ENCODE measurements at regions not wholly inside any gene's neighbourhood (a gene's known extent, or its start where the extent isn't known, plus 50 kb on each side); places are given as distances from the start of the nearest gene placed in this dataset.

- H3K9me3 ChIP-seq = no peaks in the 10 kb centered on the region
- H3K27ac ChIP-seq = no peak overlapping the region
- H3K27me3 ChIP-seq = no peaks in the 10 kb centered on the region
- intact Hi-C loops (cut with DNase I) = no loop called here
- 66 to 91% (median 67%) methylated on average over 3 of the region's 3 CpGs for WGBS, 3 donors
- H3K4me3 ChIP-seq = no peak overlapping the region
- no peaks in the 10 kb centered on the region for H3K36me3 ChIP-seq
- H3K4me1 ChIP-seq (ENCODE audit: insufficient read depth) = no peaks in the 10 kb centered on the region
- DNase-seq = no peak
- TF ChIP-seq EP300 (IDR thresholded peaks at IDR 0.05) = no peak
- TF ChIP-seq CTCF (IDR thresholded peaks at IDR 0.05) = no peak
- TF ChIP-seq POLR2A (IDR thresholded peaks at IDR 0.05) = no peak
These were observed 304.1 kb upstream of the N4BP1 start for GRCh38 chr16:48914070-48914469.

GRCh38 chr16:48913384-48913783 is 303.4 kb upstream of the N4BP1 start:
- Histone ChIP-seq H3K36me3 (no peaks in the 10 kb centered on the region), H3K27me3 (no peaks in the 10 kb centered on the region), H3K4me3 (no peak overlapping the region), H3K9me3 (no peaks in the 10 kb centered on the region), H3K27ac (no peak overlapping the region), H3K4me1 (ENCODE audit: insufficient read depth) (no peaks in the 10 kb centered on the region)
- TF ChIP-seq EP300 (IDR thresholded peaks at IDR 0.05) = no peak
- TF ChIP-seq POLR2A (IDR thresholded peaks at IDR 0.05) = no peak
- no peak for TF ChIP-seq CTCF (IDR thresholded peaks at IDR 0.05)
- no peak for DNase-seq
- 73 to 88% (median 87%) methylated on average over 4 of the region's 4 CpGs for WGBS, 3 donors
- intact Hi-C loops (cut with DNase I) = no loop called here

GRCh38 chr16:48912360-48912759 is 302.4 kb upstream of the N4BP1 start:
- intact Hi-C loops (cut with DNase I) = no loop called here
- WGBS, 3 donors = 42 to 45% (median 44%) methylated on average over 3 of the region's 3 CpGs

GRCh38 chr16:48911700-48912099 is 301.7 kb upstream of the N4BP1 start:
- Histone ChIP-seq H3K4me3 (no peak overlapping the region), H3K4me1 (ENCODE audit: insufficient read depth) (no peaks in the 10 kb centered on the region), H3K36me3 (no peaks in the 10 kb centered on the region), H3K27ac (no peak overlapping the region), H3K27me3 (no peaks in the 10 kb centered on the region), H3K9me3 (no peaks in the 10 kb centered on the region)
- intact Hi-C loops (cut with DNase I) = no loop called here
- 24 to 41% (median 36%) methylated on average over 5 of the region's 5 CpGs for WGBS, 3 donors
- TF ChIP-seq POLR2A (IDR thresholded peaks at IDR 0.05) (no peak), EP300 (IDR thresholded peaks at IDR 0.05) (no peak), CTCF (IDR thresholded peaks at IDR 0.05) (no peak)
- no peak for DNase-seq

More at GRCh38 chr16:48912360-48912759, 302.4 kb upstream of the N4BP1 start:
- no peak for TF ChIP-seq EP300 (IDR thresholded peaks at IDR 0.05)
- no peak for TF ChIP-seq POLR2A (IDR thresholded peaks at IDR 0.05)
- TF ChIP-seq CTCF (IDR thresholded peaks at IDR 0.05) = no peak
- H3K9me3 ChIP-seq = no peaks in the 10 kb centered on the region
- no peak overlapping the region for H3K27ac ChIP-seq
- no peaks in the 10 kb centered on the region for H3K36me3 ChIP-seq
- DNase-seq = no peak
- no peak overlapping the region for H3K4me3 ChIP-seq
- H3K27me3 ChIP-seq = no peaks in the 10 kb centered on the region
- no peaks in the 10 kb centered on the region for H3K4me1 ChIP-seq (ENCODE audit: insufficient read depth)

- WGBS, 3 donors = 74 to 92% (median 81%) methylated on average over 3 of the region's 3 CpGs
- no peaks in the 10 kb centered on the region for H3K36me3 ChIP-seq
- no peak overlapping the region for H3K27ac ChIP-seq
- DNase-seq = no peak
- no peaks in the 10 kb centered on the region for H3K9me3 ChIP-seq
- no peak overlapping the region for H3K4me3 ChIP-seq
- intact Hi-C loops (cut with DNase I) = no loop called here
- TF ChIP-seq EP300 (IDR thresholded peaks at IDR 0.05) (no peak), CTCF (IDR thresholded peaks at IDR 0.05) (no peak), POLR2A (IDR thresholded peaks at IDR 0.05) (no peak)
- H3K27me3 ChIP-seq = no peaks in the 10 kb centered on the region
- no peaks in the 10 kb centered on the region for H3K4me1 ChIP-seq (ENCODE audit: insufficient read depth)
These were observed 300.2 kb upstream of the N4BP1 start for GRCh38 chr16:48910214-48910613.

All from ovary (tissue), 7 donors.